DND-41 (cell line): ENCODE measurements at regions not wholly inside any gene's neighbourhood (a gene's known extent, or its start where the extent isn't known, plus 50 kb on each side); places are given as distances from the start of the nearest gene placed in this dataset.

Source experiments
- ATAC-seq: fragments of 200-7000 bp; cut with Tn5 transposase; 3 replicates; pipeline ENCODE4 v1.9.1; 2021; ENCODE audit warnings: low read depth; ENCODE audit not compliant: insufficient read depth
- DNase-seq: peaks from one replicate; pipeline ENCODE4 v3.0.0-alpha.2; 2020
- H2AFZ ChIP-seq: 2 replicates; pipeline ENCODE4 v1.6.0; 2012; ENCODE audit warnings: low read depth, low read length
- H3K27ac ChIP-seq: 2 replicates; pipeline ENCODE4 v1.5.1; 2012; ENCODE audit warnings: low read length, inconsistent platforms
- H3K27me3 ChIP-seq: fragments of 200-600 bp; sonication (generic); 2 replicates; pipeline ENCODE4 v1.6.0; 2012; ENCODE audit warnings: low read length, mild to moderate bottlenecking, inconsistent platforms; ENCODE audit not compliant: insufficient read depth, poor library complexity
- H3K36me3 ChIP-seq: 2 replicates; pipeline ENCODE4 v1.5.1; 2012; ENCODE audit warnings: low read length, inconsistent platforms; ENCODE audit not compliant: insufficient read depth
- H3K4me1 ChIP-seq: 2 replicates; pipeline ENCODE4 v1.5.1; 2012; ENCODE audit warnings: mild to moderate bottlenecking, low read length; ENCODE audit not compliant: insufficient read depth
- H3K4me2 ChIP-seq: 2 replicates; pipeline ENCODE4 v1.6.0; 2012; ENCODE audit warnings: mild to moderate bottlenecking, moderate library complexity, low read length, inconsistent platforms; ENCODE audit not compliant: insufficient read depth
- H3K4me3 ChIP-seq, 2 experiments: fragments of 200-600 bp in 1 of 2; shearing (Covaris generic) in 1 of 2; 2 replicates each; pipeline ENCODE4 v1.5.1; 2012 to 2016; ENCODE audit warnings: inconsistent platforms in 2 of 2, low read length in 2 of 2, mild to moderate bottlenecking in 2 of 2, low read depth in 1 of 2, moderate library complexity in 1 of 2
- H3K79me2 ChIP-seq: 2 replicates; pipeline ENCODE4 v1.6.0; 2012; ENCODE audit warnings: low read length, inconsistent platforms; ENCODE audit not compliant: insufficient read depth
- H3K9ac ChIP-seq: 2 replicates; pipeline ENCODE4 v1.6.0; 2012; ENCODE audit warnings: low read depth, mild to moderate bottlenecking, inconsistent platforms, low read length, moderate library complexity
- H3K9me3 ChIP-seq: 2 replicates; pipeline ENCODE4 v1.5.1; 2012; ENCODE audit warnings: low read length, moderate library complexity, mild to moderate bottlenecking, inconsistent platforms; ENCODE audit not compliant: insufficient read depth, severe bottlenecking
- H4K20me1 ChIP-seq: 2 replicates; pipeline ENCODE4 v1.6.0; 2012; ENCODE audit warnings: low read length; ENCODE audit not compliant: insufficient read depth
- EZH2 ChIP-seq: IDR thresholded peaks from 3 replicates; pipeline ENCODE4 v1.6.1; 2012; ENCODE audit warnings: borderline replicate concordance, low read depth, mild to moderate bottlenecking, moderate library complexity, low read length, inconsistent platforms; ENCODE audit not compliant: severe bottlenecking
- TF ChIP-seq, protein P1 (sequence below): IDR thresholded peaks from 2 replicates; pipeline ENCODE4 v1.5.1; 2012; ENCODE audit warnings: borderline replicate concordance, low read length, moderate library complexity, mild to moderate bottlenecking; ENCODE audit not compliant: poor library complexity, severe bottlenecking; ENCODE audit errors: extremely low read depth

- Histone ChIP-seq H3K27ac (no peak overlapping the region), H4K20me1 (no peaks in the 10 kb centered on the region), H3K36me3 (no peaks in the 10 kb centered on the region), H3K4me1 (no peaks in the 10 kb centered on the region), H3K9me3 (no peaks in the 10 kb centered on the region), H3K4me2 (no peak overlapping the region), H2AFZ (no peak overlapping the region), H3K79me2 (no peaks in the 10 kb centered on the region), H3K4me3 (no peak overlapping the region), H3K27me3 (no peaks in the 10 kb centered on the region), H3K9ac (no peak overlapping the region)
- ATAC-seq = no peak
- TF ChIP-seq EZH2 = no peak
- TF ChIP-seq, protein P1, sequence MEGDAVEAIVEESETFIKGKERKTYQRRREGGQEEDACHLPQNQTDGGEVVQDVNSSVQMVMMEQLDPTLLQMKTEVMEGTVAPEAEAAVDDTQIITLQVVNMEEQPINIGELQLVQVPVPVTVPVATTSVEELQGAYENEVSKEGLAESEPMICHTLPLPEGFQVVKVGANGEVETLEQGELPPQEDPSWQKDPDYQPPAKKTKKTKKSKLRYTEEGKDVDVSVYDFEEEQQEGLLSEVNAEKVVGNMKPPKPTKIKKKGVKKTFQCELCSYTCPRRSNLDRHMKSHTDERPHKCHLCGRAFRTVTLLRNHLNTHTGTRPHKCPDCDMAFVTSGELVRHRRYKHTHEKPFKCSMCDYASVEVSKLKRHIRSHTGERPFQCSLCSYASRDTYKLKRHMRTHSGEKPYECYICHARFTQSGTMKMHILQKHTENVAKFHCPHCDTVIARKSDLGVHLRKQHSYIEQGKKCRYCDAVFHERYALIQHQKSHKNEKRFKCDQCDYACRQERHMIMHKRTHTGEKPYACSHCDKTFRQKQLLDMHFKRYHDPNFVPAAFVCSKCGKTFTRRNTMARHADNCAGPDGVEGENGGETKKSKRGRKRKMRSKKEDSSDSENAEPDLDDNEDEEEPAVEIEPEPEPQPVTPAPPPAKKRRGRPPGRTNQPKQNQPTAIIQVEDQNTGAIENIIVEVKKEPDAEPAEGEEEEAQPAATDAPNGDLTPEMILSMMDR = no peak
- DNase-seq = no peak
These were observed 148.8 kb upstream of the KIRREL3 start for GRCh38 chr11:127149410-127149809.

DNA sequence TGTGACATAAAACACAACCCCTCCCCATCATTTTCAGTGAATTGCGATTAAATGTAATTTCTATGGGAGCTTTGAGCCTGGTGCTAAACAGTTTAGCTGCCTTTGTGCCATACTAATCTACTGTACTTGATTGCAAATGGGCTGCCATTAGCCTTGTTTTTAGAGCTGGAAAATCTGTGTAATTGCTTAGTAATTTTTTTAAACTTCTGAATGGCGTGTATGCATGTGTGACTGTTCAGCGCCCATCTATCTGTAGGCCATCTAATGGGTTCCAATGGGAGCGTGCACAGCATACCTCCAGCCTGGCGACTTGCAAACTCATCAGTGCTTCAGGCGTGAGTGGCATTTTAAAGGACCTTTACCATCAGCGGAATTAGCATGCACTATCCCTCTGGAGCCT lies 142.7 kb upstream of the KIRREL3 start:
- H3K27me3 ChIP-seq = peaks cover 9% of the 10 kb centered on the region
- no peak overlapping the region for H3K9ac ChIP-seq
- H3K4me3 ChIP-seq = no peak overlapping the region
- H3K36me3 ChIP-seq = no peaks in the 10 kb centered on the region
- no peaks in the 10 kb centered on the region for H3K79me2 ChIP-seq
- no peaks in the 10 kb centered on the region for H3K9me3 ChIP-seq
- no peak for ATAC-seq
- no peaks in the 10 kb centered on the region for H3K4me1 ChIP-seq
- H2AFZ ChIP-seq = no peak overlapping the region
- no peaks in the 10 kb centered on the region for H4K20me1 ChIP-seq
- H3K27ac ChIP-seq = no peak overlapping the region
- no peak for TF ChIP-seq EZH2
- TF ChIP-seq, protein P1 = no peak
- no peak for DNase-seq
- no peak overlapping the region for H3K4me2 ChIP-seq

DNA sequence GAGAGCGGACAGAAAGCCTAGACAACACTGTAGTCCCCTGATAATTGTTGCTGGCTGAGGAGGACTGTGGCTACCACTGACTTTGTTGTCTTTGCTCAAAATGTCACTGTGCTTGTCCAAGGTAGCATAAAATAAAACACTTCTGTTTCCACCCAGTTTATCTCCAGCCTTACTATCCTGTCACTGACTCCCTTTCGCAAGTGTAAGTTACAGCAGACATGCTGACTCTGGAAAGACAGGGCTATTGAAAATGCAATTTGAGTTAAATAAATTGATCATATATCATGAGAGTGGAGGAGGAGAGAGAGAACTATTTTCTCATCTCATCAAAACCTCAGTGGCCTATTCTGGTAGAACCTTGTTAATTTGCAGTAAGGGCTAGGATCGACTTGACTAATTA lies 138.0 kb upstream of the KIRREL3 start:
- DNase-seq = no peak
- no peaks in the 10 kb centered on the region for H3K79me2 ChIP-seq
- H3K27me3 ChIP-seq = peaks cover 9% of the 10 kb centered on the region
- H3K4me1 ChIP-seq = no peaks in the 10 kb centered on the region
- no peak for ATAC-seq
- no peak overlapping the region for H3K27ac ChIP-seq
- H3K4me2 ChIP-seq = no peak overlapping the region
- H2AFZ ChIP-seq = no peak overlapping the region
- H3K36me3 ChIP-seq = no peaks in the 10 kb centered on the region
- H4K20me1 ChIP-seq = no peaks in the 10 kb centered on the region
- no peak overlapping the region for H3K4me3 ChIP-seq
- H3K9ac ChIP-seq = no peak overlapping the region
- H3K9me3 ChIP-seq = no peaks in the 10 kb centered on the region
- TF ChIP-seq, protein P1 = no peak
- TF ChIP-seq EZH2 = no peak

GRCh38 chr11:127137771-127138280 lies 137.3 kb upstream of the KIRREL3 start:
- ATAC-seq (no peak), DNase-seq (no peak)
- H3K4me2 ChIP-seq = no peak overlapping the region
- TF ChIP-seq EZH2 = no peak
- TF ChIP-seq, protein P1 = no peak
- H3K79me2 ChIP-seq = no peaks in the 10 kb centered on the region
- no peak overlapping the region for H2AFZ ChIP-seq
- no peak overlapping the region for H3K4me3 ChIP-seq
- H3K9ac ChIP-seq = no peak overlapping the region
- no peaks in the 10 kb centered on the region for H4K20me1 ChIP-seq
- H3K36me3 ChIP-seq = no peaks in the 10 kb centered on the region
- no peaks in the 10 kb centered on the region for H3K4me1 ChIP-seq
- no peaks in the 10 kb centered on the region for H3K9me3 ChIP-seq
- H3K27ac ChIP-seq = no peak overlapping the region
- peaks cover 9% of the 10 kb centered on the region for H3K27me3 ChIP-seq
